ENCODE measurements at regions not wholly inside any gene's neighbourhood (a gene's known extent, or its start where the extent isn't known, plus 50 kb on each side); places are given as distances from the start of the nearest gene placed in this dataset.

DNA sequence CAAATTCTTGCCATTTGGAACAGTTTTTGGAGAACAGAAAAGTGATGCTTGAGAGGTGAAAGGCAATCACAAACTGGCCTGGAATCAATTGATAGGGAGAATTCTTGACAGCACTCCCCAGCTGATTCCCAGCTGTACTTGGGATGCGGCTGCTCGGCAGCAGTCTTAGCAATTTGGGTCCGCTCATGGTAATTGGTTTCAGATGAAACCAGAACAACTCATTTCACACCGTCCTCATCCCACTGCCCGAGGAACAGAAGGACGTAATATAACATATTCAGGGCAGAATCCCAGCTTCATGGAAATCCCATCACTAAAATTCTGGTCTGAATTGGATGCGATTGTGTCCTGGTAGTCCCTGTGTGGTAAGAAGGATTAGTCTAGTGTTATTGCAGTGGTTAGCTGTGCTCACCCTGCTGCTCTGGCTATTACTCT, 223.3 kb upstream of the FERD3L start:
- H3K27me3 Mint-ChIP-seq (ENCODE audit: low read depth), result no peaks in the 10 kb centered on the region

GRCh38 chr7:19364950-19365349, 219.7 kb upstream of the FERD3L start:
- no peak overlapping the region for H3K4me3 Mint-ChIP-seq
- peaks cover 43% of the 10 kb centered on the region for H3K4me1 Mint-ChIP-seq
- CTCF ChIA-PET, result no interaction called here
- H3K36me3 Mint-ChIP-seq, result no peaks in the 10 kb centered on the region
- H3K27me3 Mint-ChIP-seq (ENCODE audit: low read depth), result no peaks in the 10 kb centered on the region
- H3K9me3 Mint-ChIP-seq, result no peaks in the 10 kb centered on the region
- ATAC-seq (no peak), DNase-seq (ENCODE audit: low spot score) (no peak)
- POLR2A ChIA-PET, result no interaction called here
- H3K27ac Mint-ChIP-seq, result peak overlapping the region; percentile 74; the same call in 1 of the 2 replicates
- TF ChIP-seq ZBTB21 (CRISPR knock-in tag; IDR thresholded peaks at IDR 0.05; ENCODE audit: borderline replicate concordance) (no peak), ZNF416 (CRISPR knock-in tag; IDR thresholded peaks at IDR 0.05) (no peak), TP53 (CRISPR knock-in tag; IDR thresholded peaks at IDR 0.05) (no peak), ZNF423 (CRISPR knock-in tag; IDR thresholded peaks at IDR 0.05) (no peak), FOXK1 (CRISPR knock-in tag; IDR thresholded peaks at IDR 0.05) (no peak), E2F4 (CRISPR knock-in tag; IDR thresholded peaks at IDR 0.05; ENCODE audit: borderline replicate concordance, low read depth) (no peak), SOX15 (CRISPR knock-in tag; IDR thresholded peaks at IDR 0.05) (no peak), ZNF263 (CRISPR knock-in tag; IDR thresholded peaks at IDR 0.05; ENCODE audit: low read depth) (no peak), PRRX2 (CRISPR knock-in tag; IDR thresholded peaks at IDR 0.05) (no peak), SMAD4 (CRISPR knock-in tag; IDR thresholded peaks at IDR 0.05) (no peak), CTCF (IDR thresholded peaks at IDR 0.05) (no peak), ETV6 (CRISPR knock-in tag; IDR thresholded peaks at IDR 0.05) (no peak)
- TF ChIP-seq, protein P1, sequence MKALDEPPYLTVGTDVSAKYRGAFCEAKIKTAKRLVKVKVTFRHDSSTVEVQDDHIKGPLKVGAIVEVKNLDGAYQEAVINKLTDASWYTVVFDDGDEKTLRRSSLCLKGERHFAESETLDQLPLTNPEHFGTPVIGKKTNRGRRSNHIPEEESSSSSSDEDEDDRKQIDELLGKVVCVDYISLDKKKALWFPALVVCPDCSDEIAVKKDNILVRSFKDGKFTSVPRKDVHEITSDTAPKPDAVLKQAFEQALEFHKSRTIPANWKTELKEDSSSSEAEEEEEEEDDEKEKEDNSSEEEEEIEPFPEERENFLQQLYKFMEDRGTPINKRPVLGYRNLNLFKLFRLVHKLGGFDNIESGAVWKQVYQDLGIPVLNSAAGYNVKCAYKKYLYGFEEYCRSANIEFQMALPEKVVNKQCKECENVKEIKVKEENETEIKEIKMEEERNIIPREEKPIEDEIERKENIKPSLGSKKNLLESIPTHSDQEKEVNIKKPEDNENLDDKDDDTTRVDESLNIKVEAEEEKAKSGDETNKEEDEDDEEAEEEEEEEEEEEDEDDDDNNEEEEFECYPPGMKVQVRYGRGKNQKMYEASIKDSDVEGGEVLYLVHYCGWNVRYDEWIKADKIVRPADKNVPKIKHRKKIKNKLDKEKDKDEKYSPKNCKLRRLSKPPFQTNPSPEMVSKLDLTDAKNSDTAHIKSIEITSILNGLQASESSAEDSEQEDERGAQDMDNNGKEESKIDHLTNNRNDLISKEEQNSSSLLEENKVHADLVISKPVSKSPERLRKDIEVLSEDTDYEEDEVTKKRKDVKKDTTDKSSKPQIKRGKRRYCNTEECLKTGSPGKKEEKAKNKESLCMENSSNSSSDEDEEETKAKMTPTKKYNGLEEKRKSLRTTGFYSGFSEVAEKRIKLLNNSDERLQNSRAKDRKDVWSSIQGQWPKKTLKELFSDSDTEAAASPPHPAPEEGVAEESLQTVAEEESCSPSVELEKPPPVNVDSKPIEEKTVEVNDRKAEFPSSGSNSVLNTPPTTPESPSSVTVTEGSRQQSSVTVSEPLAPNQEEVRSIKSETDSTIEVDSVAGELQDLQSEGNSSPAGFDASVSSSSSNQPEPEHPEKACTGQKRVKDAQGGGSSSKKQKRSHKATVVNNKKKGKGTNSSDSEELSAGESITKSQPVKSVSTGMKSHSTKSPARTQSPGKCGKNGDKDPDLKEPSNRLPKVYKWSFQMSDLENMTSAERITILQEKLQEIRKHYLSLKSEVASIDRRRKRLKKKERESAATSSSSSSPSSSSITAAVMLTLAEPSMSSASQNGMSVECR (CRISPR knock-in tag; IDR thresholded peaks at IDR 0.05; ENCODE audit: borderline replicate concordance), result no peak
- TF ChIP-seq, protein P2, sequence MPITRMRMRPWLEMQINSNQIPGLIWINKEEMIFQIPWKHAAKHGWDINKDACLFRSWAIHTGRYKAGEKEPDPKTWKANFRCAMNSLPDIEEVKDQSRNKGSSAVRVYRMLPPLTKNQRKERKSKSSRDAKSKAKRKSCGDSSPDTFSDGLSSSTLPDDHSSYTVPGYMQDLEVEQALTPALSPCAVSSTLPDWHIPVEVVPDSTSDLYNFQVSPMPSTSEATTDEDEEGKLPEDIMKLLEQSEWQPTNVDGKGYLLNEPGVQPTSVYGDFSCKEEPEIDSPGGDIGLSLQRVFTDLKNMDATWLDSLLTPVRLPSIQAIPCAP (CRISPR knock-in tag; IDR thresholded peaks at IDR 0.05), result no peak
- TF ChIP-seq, protein P3, sequence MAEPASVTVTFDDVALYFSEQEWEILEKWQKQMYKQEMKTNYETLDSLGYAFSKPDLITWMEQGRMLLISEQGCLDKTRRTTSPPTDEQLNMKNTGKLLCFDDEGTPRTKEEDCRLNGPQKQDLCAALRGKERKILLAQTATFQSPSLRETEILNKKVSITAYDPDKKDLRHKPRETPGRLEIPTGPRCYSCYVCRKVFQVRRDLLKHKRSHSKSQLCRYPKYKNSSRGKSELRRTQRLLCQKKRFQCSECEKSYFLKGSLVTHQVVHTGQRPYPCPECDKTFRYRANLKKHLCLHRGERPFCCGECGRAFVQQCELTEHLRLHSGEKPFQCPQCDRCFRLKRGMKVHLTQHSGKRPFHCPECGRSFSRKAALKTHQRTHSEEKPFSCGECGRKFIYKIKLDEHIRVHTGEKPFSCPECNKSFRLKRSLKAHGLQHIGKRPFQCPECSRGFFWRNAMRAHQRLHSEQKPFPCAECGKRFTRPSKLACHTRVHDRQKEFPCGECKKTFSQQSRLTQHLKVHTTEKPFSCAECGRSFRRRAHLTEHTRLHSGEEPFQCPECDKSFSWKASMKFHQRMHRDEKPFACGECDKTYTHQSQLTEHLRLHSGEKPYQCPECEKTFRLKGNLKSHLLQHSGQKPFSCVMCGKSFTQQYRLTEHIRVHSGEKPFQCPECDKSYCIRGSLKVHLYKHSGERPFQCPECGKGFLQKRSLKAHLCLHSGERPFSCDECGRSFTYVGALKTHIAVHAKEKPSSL (CRISPR knock-in tag; conservative IDR thresholded peaks at IDR 0.05), result no peak

More for the DNA sequence above, 223.3 kb upstream of the FERD3L start:
- peaks cover 44% of the 10 kb centered on the region for H3K4me1 Mint-ChIP-seq
- H3K27ac Mint-ChIP-seq, result peak overlapping the region; percentile 71
- DNase-seq (ENCODE audit: low spot score) (no peak), ATAC-seq (peak; percentile 43)
- ChIA-PET CTCF (no interaction called here), POLR2A (interaction anchor here (0.6 kb wide), 2 partner anchors 128 to 251 kb away, joined by 3 to 8 read pairs; no protein-coding TSS in a partner anchor)
- no peaks in the 10 kb centered on the region for H3K9me3 Mint-ChIP-seq
- no peak for TF ChIP-seq EMX1 (CRISPR knock-in tag; IDR thresholded peaks at IDR 0.05)
- TF ChIP-seq FOXK1 (CRISPR knock-in tag; IDR thresholded peaks at IDR 0.05), result no peak
- no peak for TF ChIP-seq ETV6 (CRISPR knock-in tag; IDR thresholded peaks at IDR 0.05)
- TF ChIP-seq, protein P4, sequence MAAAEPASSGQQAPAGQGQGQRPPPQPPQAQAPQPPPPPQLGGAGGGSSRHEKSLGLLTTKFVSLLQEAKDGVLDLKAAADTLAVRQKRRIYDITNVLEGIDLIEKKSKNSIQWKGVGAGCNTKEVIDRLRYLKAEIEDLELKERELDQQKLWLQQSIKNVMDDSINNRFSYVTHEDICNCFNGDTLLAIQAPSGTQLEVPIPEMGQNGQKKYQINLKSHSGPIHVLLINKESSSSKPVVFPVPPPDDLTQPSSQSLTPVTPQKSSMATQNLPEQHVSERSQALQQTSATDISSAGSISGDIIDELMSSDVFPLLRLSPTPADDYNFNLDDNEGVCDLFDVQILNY (CRISPR knock-in tag; IDR thresholded peaks at IDR 0.05), result no peak
- TF ChIP-seq, protein P5, sequence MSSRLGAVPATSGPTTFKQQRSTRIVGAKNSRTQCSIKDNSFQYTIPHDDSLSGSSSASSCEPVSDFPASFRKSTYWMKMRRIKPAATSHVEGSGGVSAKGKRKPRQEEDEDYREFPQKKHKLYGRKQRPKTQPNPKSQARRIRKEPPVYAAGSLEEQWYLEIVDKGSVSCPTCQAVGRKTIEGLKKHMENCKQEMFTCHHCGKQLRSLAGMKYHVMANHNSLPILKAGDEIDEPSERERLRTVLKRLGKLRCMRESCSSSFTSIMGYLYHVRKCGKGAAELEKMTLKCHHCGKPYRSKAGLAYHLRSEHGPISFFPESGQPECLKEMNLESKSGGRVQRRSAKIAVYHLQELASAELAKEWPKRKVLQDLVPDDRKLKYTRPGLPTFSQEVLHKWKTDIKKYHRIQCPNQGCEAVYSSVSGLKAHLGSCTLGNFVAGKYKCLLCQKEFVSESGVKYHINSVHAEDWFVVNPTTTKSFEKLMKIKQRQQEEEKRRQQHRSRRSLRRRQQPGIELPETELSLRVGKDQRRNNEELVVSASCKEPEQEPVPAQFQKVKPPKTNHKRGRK (CRISPR knock-in tag; IDR thresholded peaks at IDR 0.05; ENCODE audit: borderline replicate concordance), result no peak
- TF ChIP-seq ATF2 (CRISPR knock-in tag; IDR thresholded peaks at IDR 0.05; ENCODE audit: borderline replicate concordance, low read depth), result no peak
- no peak for TF ChIP-seq ZNF423 (CRISPR knock-in tag; IDR thresholded peaks at IDR 0.05)
- H3K36me3 Mint-ChIP-seq, result no peaks in the 10 kb centered on the region
- H3K4me3 Mint-ChIP-seq, result no peak overlapping the region
